ENCODE measurements at regions not wholly inside any gene's neighbourhood (a gene's known extent, or its start where the extent isn't known, plus 50 kb on each side); places are given as distances from the start of the nearest gene placed in this dataset.

GRCh38 chr21:15148437-15148836 is 83.6 kb upstream of the NRIP1 start (continued):
- TF ChIP-seq ZNF518A (tag by site-specific recombination; conservative IDR thresholded peaks at IDR 0.05; ENCODE audit: low read depth) = no peak
- TF ChIP-seq ZNF654 (tag by site-specific recombination; IDR thresholded peaks at IDR 0.05; ENCODE audit: low read depth) = no peak
- no peak for TF ChIP-seq ZNF777 (tag by site-specific recombination; IDR thresholded peaks at IDR 0.05; ENCODE audit: borderline replicate concordance)
- TF ChIP-seq ZBTB48 (tag by site-specific recombination; IDR thresholded peaks at IDR 0.05) = no peak

DNA sequence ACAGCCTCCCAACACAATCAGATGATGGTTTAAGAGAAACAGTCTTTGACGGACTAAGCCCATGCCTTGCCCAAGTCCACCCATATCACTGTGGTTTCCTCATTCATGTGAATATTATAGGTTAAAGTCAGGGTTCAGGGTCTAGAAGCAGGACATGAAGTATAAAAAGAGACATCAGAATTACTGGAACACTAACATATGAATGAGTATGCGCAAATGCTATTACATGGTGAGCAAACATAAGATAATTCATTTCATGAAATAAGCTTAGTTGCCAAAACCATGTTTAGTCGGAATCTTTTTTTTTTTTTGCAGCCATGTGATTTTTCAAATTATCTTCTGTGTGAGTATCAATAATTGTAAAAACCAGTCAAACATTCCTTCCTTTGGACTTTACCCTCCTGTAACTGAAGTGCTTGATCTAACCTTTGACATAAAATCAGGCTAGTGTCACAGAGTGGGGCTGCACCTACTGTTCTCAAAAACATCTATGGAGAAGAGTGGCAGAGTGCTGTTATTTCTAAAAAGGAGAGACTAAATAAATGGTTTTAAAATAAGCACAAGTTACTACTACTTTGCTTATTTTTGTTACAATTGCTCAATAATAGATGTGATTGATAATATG is 84.9 kb upstream of the NRIP1 start:
- TF ChIP-seq, protein P1, sequence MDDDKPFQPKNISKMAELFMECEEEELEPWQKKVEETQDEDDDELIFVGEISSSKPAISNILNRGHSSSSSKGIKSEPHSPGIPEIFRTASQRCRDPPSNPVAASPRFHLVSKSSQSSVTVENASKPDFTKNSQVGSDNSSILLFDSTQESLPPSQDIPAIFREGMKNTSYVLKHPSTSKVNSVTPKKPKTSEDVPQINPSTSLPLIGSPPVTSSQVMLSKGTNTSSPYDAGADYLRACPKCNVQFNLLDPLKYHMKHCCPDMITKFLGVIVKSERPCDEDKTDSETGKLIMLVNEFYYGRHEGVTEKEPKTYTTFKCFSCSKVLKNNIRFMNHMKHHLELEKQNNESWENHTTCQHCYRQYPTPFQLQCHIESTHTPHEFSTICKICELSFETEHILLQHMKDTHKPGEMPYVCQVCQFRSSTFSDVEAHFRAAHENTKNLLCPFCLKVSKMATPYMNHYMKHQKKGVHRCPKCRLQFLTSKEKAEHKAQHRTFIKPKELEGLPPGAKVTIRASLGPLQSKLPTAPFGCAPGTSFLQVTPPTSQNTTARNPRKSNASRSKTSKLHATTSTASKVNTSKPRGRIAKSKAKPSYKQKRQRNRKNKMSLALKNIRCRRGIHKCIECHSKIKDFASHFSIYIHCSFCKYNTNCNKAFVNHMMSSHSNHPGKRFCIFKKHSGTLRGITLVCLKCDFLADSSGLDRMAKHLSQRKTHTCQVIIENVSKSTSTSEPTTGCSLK (tag by site-specific recombination; IDR thresholded peaks at IDR 0.05) = no peak
- TF ChIP-seq ZBTB20 (tag by site-specific recombination; IDR thresholded peaks at IDR 0.05) = no peak
- TF ChIP-seq WT1 (tag by site-specific recombination; IDR thresholded peaks at IDR 0.05) = no peak
- ChIA-PET CTCF (no interaction called here), POLR2A (no interaction called here)
- H3K4me3 ChIP-seq (ENCODE audit: low read depth, low read length) = no peak overlapping the region
- H3K27ac ChIP-seq (ENCODE audit: extremely low read depth, low read depth, low read length) = no peak overlapping the region
- no peaks in the 10 kb centered on the region for H3K36me3 ChIP-seq (ENCODE audit: control insufficient read depth in 2 of 2, insufficient read depth in 1 of 2, low read length in 2 of 2)
- no peaks in the 10 kb centered on the region for H3K4me1 ChIP-seq (ENCODE audit: control insufficient read depth, insufficient read depth, low read length)
- no peaks in the 10 kb centered on the region for H3K9me3 ChIP-seq (ENCODE audit: control insufficient read depth, insufficient read depth, low read depth, low read length)

DNA sequence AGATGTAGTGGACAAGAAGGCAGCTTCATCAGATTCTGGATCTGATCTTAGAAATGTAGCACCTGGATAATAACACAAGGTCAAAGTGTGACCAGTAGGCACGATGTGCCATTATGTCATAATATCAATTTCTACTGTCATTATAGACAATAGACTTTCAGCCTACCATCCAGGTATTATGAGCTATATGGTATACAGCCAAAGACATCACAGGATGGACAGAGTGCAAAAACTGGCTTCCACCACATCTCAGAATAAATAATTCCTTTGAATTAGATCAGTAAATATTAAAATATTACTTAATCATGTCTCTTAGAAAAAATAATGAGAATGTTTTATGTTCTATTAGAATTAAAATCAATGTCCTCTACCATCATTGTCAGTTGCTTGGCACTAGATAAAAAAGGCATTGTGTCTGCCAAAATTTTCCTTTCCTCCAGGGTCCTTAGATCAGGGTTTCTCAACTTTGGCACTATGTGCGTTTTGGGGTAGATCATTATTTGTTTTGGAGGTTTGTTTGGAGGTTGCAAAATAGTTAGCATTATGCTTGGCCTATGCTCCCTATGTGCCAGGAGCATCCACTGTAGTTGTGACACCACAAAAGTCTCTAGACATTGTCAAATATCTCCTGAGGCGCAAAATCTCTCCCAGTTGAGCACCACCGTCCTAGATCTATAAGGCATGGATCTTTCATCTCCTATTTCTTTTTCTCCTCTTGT is 86.7 kb upstream of the NRIP1 start:
- POLR2A ChIA-PET = no interaction called here
- H3K27ac ChIP-seq (ENCODE audit: extremely low read depth, low read depth, low read length) = no peak overlapping the region
- H3K36me3 ChIP-seq (ENCODE audit: control insufficient read depth in 2 of 2, insufficient read depth in 1 of 2, low read length in 2 of 2) = no peaks in the 10 kb centered on the region
- CTCF ChIA-PET = interaction anchor here (0.7 kb wide), 1 partner anchor 12 kb away, joined by 3 read pairs; no protein-coding TSS in a partner anchor
- H3K9me3 ChIP-seq (ENCODE audit: control insufficient read depth, insufficient read depth, low read depth, low read length) = no peaks in the 10 kb centered on the region
- H3K4me1 ChIP-seq (ENCODE audit: control insufficient read depth, insufficient read depth, low read length) = no peaks in the 10 kb centered on the region
- no peak overlapping the region for H3K4me3 ChIP-seq (ENCODE audit: low read depth, low read length)
- no peak for TF ChIP-seq ZNF677 (tag by site-specific recombination; IDR thresholded peaks at IDR 0.05)
- TF ChIP-seq ZNF560 (tag by site-specific recombination; IDR thresholded peaks at IDR 0.05; ENCODE audit: borderline replicate concordance) = no peak
- no peak for TF ChIP-seq ZNF362 (tag by site-specific recombination; IDR thresholded peaks at IDR 0.05)
- TF ChIP-seq, protein P2, sequence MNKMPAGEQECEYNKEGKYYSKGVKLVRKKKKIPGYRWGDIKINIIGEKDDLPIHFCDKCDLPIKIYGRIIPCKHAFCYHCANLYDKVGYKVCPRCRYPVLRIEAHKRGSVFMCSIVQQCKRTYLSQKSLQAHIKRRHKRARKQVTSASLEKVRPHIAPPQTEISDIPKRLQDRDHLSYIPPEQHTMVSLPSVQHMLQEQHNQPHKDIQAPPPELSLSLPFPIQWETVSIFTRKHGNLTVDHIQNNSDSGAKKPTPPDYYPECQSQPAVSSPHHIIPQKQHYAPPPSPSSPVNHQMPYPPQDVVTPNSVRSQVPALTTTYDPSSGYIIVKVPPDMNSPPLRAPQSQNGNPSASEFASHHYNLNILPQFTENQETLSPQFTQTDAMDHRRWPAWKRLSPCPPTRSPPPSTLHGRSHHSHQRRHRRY (tag by site-specific recombination; IDR thresholded peaks at IDR 0.05) = no peak
- TF ChIP-seq, protein P3, sequence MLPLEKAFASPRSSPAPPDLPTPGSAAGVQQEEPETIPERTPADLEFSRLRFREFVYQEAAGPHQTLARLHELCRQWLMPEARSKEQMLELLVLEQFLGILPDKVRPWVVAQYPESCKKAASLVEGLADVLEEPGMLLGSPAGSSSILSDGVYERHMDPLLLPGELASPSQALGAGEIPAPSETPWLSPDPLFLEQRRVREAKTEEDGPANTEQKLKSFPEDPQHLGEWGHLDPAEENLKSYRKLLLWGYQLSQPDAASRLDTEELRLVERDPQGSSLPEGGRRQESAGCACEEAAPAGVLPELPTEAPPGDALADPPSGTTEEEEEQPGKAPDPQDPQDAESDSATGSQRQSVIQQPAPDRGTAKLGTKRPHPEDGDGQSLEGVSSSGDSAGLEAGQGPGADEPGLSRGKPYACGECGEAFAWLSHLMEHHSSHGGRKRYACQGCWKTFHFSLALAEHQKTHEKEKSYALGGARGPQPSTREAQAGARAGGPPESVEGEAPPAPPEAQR (tag by site-specific recombination; IDR thresholded peaks at IDR 0.05) = no peak
- no peak for TF ChIP-seq ZNF843 (tag by site-specific recombination; IDR thresholded peaks at IDR 0.05)
- no peak for TF ChIP-seq ZNF416 (tag by site-specific recombination; IDR thresholded peaks at IDR 0.05)
- TF ChIP-seq ZNF521 (tag by site-specific recombination; IDR thresholded peaks at IDR 0.05) = no peak
- TF ChIP-seq ZNF292 (tag by site-specific recombination; IDR thresholded peaks at IDR 0.05; ENCODE audit: borderline replicate concordance, low read depth) = no peak
- TF ChIP-seq, protein P4, sequence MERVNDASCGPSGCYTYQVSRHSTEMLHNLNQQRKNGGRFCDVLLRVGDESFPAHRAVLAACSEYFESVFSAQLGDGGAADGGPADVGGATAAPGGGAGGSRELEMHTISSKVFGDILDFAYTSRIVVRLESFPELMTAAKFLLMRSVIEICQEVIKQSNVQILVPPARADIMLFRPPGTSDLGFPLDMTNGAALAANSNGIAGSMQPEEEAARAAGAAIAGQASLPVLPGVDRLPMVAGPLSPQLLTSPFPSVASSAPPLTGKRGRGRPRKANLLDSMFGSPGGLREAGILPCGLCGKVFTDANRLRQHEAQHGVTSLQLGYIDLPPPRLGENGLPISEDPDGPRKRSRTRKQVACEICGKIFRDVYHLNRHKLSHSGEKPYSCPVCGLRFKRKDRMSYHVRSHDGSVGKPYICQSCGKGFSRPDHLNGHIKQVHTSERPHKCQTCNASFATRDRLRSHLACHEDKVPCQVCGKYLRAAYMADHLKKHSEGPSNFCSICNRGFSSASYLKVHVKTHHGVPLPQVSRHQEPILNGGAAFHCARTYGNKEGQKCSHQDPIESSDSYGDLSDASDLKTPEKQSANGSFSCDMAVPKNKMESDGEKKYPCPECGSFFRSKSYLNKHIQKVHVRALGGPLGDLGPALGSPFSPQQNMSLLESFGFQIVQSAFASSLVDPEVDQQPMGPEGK (tag by site-specific recombination; IDR thresholded peaks at IDR 0.05) = no peak
- TF ChIP-seq SP7 (tag by site-specific recombination; IDR thresholded peaks at IDR 0.05) = no peak

All from HEK293 (cell line).